Epithelial cell of prostate (primary cell): ENCODE measurements at regions not wholly inside any gene's neighbourhood (a gene's known extent, or its start where the extent isn't known, plus 50 kb on each side); places are given as distances from the start of the nearest gene placed in this dataset.
"Not testable (repeated sequence)": the region's sequence is repeated elsewhere in the genome, so short reads cannot be mapped to it uniquely, and the experiment has no call there.

ENCODE experiments used
- DNase-seq: peaks from one replicate; pipeline ENCODE4 v3.0.0-alpha.2; 2011; ENCODE audit warnings: low read depth, low spot score
- H3K27ac ChIP-seq: fragments of 450-650 bp; 2 replicates; pipeline ENCODE4 v1.5.1; 2017; ENCODE audit warnings: mild to moderate bottlenecking

- DNase-seq = no peak
- no peak overlapping the region for H3K27ac ChIP-seq
Measured at GRCh38 chr11:37336401-37336800, 738.4 kb upstream of the RAG2 start.

GRCh38 chr11:37333345-37333744, 735.3 kb upstream of the RAG2 start:
- DNase-seq = no peak
- no peak overlapping the region for H3K27ac ChIP-seq

- no peak overlapping the region for H3K27ac ChIP-seq
- DNase-seq = no peak
Measured at GRCh38 chr11:37323843-37324242, 725.8 kb upstream of the RAG2 start.

GRCh38 chr11:37322333-37323194, 724.5 kb upstream of the RAG2 start:
- H3K27ac ChIP-seq = no peak overlapping the region

GRCh38 chr11:37320921-37321320, 722.9 kb upstream of the RAG2 start:
- DNase-seq = peak; percentile 57
- H3K27ac ChIP-seq = peak overlapping the region; percentile 56

More at GRCh38 chr11:37322333-37323194, 724.5 kb upstream of the RAG2 start:
- DNase-seq = no peak

GRCh38 chr11:37317803-37318202, 719.8 kb upstream of the RAG2 start:
- DNase-seq = no peak
- H3K27ac ChIP-seq = no peak overlapping the region

- H3K27ac ChIP-seq = no peak overlapping the region
- DNase-seq = no peak
Measured at GRCh38 chr11:37313266-37313665, 715.2 kb upstream of the RAG2 start.

- DNase-seq = no peak
- H3K27ac ChIP-seq = no peak overlapping the region
Measured at GRCh38 chr11:37306563-37306962, 708.5 kb upstream of the RAG2 start.

GRCh38 chr11:37301405-37301804, 703.4 kb upstream of the RAG2 start:
- not testable (repeated sequence) for H3K27ac ChIP-seq, DNase-seq

GRCh38 chr11:37298173-37298572, 700.1 kb upstream of the RAG2 start:
- peak overlapping the region; percentile 44 for H3K27ac ChIP-seq
- DNase-seq = no peak

GRCh38 chr11:37286890-37287289, 688.9 kb upstream of the RAG2 start:
- no peak overlapping the region for H3K27ac ChIP-seq
- no peak for DNase-seq

GRCh38 chr11:37282367-37282766, 684.3 kb upstream of the RAG2 start:
- no peak for DNase-seq
- no peak overlapping the region for H3K27ac ChIP-seq

- H3K27ac ChIP-seq = no peak overlapping the region
- DNase-seq = no peak
Measured at GRCh38 chr11:37280200-37280599, 682.2 kb upstream of the RAG2 start.

GRCh38 chr11:37277896-37278465, 679.9 kb upstream of the RAG2 start:
- no peak for DNase-seq
- no peak overlapping the region for H3K27ac ChIP-seq

- no peak overlapping the region for H3K27ac ChIP-seq
- DNase-seq = no peak
Measured at GRCh38 chr11:37264783-37265182, 666.7 kb upstream of the RAG2 start.

- no peak for DNase-seq
- no peak overlapping the region for H3K27ac ChIP-seq
Measured at GRCh38 chr11:37264060-37264459, 666.0 kb upstream of the RAG2 start.

- DNase-seq, H3K27ac ChIP-seq: not testable (repeated sequence)
Measured at GRCh38 chr11:37263467-37263866, 665.4 kb upstream of the RAG2 start.

GRCh38 chr11:37259734-37260133, 661.7 kb upstream of the RAG2 start:
- DNase-seq = no peak
- H3K27ac ChIP-seq = no peak overlapping the region

- no peak for DNase-seq
- no peak overlapping the region for H3K27ac ChIP-seq
Measured at GRCh38 chr11:37248145-37248544, 650.1 kb upstream of the RAG2 start.

- not testable (repeated sequence) for DNase-seq, H3K27ac ChIP-seq
Measured at GRCh38 chr11:37246092-37246491, 648.1 kb upstream of the RAG2 start.

GRCh38 chr11:37230865-37231264, 632.8 kb upstream of the RAG2 start:
- H3K27ac ChIP-seq = no peak overlapping the region
- no peak for DNase-seq

GRCh38 chr11:37223962-37224361, 625.9 kb upstream of the RAG2 start:
- H3K27ac ChIP-seq = no peak overlapping the region
- DNase-seq = no peak
